ENCODE measurements at regions not wholly inside any gene's neighbourhood (a gene's known extent, or its start where the extent isn't known, plus 50 kb on each side); places are given as distances from the start of the nearest gene placed in this dataset.
A peak's percentile ranks its signal among the peaks of the same experiment; 100 is the strongest.

DNA sequence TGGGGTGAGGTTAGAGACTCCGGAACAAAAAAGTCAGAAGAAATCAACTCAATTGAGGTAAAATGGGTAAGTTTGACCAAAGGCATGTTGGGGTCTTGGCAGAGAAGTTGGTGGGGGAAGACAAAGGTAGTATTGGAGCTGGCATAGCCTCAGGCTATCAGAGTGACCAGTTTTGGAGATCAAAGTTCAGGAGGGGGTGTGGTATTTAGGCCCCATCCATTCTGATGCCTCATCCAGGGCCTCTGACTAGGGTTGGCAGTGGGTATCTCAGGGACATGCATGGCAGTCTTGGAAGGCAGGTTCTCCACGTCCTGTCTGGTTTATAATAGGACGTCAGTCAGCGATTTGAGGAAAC, 73.2 kb upstream of the TRABD2B start:
- Mint-ChIP-seq H3K4me1 (no peaks in the 10 kb centered on the region), H3K4me3 (no peak overlapping the region), H3K36me3 (no peaks in the 10 kb centered on the region), H3K27ac (peak overlapping the region in 2 of 7 donors; percentile 27 to 38), H3K9me3 (peaks cover 0 to 5% (median 1%) of the 10 kb centered on the region in 7 donors), H3K27me3 (ENCODE audit: low read depth in 3 of 3) (peaks cover 1 to 8% (median 6%) of the 10 kb centered on the region in 3 donors)
- no peak for DNase-seq
- Histone ChIP-seq H2AFZ (ENCODE audit: insufficient read depth, low read depth, low read length, poor library complexity, severe bottlenecking) (no peak overlapping the region), H3K27me3 (ENCODE audit: control insufficient read depth in 2 of 2, insufficient read depth in 2 of 2, low read length in 2 of 2) (no peaks in the 10 kb centered on the region), H3K27ac (ENCODE audit: low read depth in 1 of 2, low read length in 2 of 2) (no peak overlapping the region), H3K4me3 (replicated peaks in 1 of 3; ENCODE audit: low read depth in 2 of 3, low read length in 3 of 3) (no peak overlapping the region), H3K4me1 (ENCODE audit: control insufficient read depth in 1 of 2, insufficient read depth in 2 of 2, low read length in 2 of 2) (no peaks in the 10 kb centered on the region), H3K9me3 (replicated peaks in 1 of 2; ENCODE audit: control insufficient read depth in 1 of 2, insufficient read depth in 1 of 2, low read length in 2 of 2) (no peaks in the 10 kb centered on the region), H4K20me1 (ENCODE audit: insufficient read depth, low read length) (no peaks in the 10 kb centered on the region), H3K36me3 (replicated peaks in 1 of 2; ENCODE audit: control insufficient read depth in 1 of 2, insufficient read depth in 2 of 2, low read length in 2 of 2) (no peaks in the 10 kb centered on the region), H3K79me2 (ENCODE audit: insufficient read depth, low read length) (no peaks in the 10 kb centered on the region), H3K4me2 (replicated peaks; ENCODE audit: extremely low read depth, low read length, poor library complexity, severe bottlenecking) (no peak overlapping the region), H3K9ac (ENCODE audit: insufficient read depth, low read length, poor library complexity, severe bottlenecking) (no peak overlapping the region)
- intact Hi-C loops (cut with micrococcal nuclease), result no loop called here
- WGBS (ENCODE audit: insufficient coverage), result 71% methylated on average over 4 of the region's 4 CpGs
- TF ChIP-seq, protein P1, sequence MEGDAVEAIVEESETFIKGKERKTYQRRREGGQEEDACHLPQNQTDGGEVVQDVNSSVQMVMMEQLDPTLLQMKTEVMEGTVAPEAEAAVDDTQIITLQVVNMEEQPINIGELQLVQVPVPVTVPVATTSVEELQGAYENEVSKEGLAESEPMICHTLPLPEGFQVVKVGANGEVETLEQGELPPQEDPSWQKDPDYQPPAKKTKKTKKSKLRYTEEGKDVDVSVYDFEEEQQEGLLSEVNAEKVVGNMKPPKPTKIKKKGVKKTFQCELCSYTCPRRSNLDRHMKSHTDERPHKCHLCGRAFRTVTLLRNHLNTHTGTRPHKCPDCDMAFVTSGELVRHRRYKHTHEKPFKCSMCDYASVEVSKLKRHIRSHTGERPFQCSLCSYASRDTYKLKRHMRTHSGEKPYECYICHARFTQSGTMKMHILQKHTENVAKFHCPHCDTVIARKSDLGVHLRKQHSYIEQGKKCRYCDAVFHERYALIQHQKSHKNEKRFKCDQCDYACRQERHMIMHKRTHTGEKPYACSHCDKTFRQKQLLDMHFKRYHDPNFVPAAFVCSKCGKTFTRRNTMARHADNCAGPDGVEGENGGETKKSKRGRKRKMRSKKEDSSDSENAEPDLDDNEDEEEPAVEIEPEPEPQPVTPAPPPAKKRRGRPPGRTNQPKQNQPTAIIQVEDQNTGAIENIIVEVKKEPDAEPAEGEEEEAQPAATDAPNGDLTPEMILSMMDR (IDR thresholded peaks at IDR 0.05), result no peak

DNA sequence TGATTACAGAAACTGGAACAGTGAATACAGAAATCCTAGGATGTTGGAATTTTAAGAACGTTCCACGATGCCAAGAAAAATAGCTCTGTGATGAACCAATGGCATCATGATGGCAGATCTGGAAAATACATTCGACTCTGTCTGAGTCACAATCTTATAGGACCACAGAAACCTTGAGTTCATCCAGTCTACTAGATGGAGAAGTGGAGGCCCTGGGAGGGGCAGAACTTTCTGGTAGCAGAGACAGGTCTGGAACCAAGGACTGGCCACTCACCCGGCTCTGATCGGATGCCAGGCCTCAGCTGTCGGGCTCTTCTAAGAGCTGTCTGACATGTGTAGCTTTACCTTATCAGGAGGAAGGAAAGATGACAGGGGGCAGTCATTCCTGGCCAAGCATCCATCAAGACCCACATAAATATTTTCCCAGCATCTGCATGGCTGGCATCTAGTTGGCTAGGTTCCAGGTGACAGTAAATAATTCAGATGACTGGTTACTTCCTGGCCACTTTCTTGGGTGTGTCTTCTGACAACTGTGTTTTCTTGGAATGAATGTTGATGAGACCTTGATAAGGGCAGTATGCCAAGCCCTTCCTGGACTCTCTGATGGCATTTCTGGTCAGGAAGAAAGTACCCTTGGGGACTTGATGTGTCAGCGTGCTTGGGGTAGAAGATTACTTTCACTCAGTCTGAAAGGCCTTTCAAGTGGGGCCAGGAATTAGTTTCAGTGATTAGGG, 72.6 kb upstream of the TRABD2B start:
- peaks cover 1 to 8% (median 6%) of the 10 kb centered on the region in 3 donors for H3K27me3 Mint-ChIP-seq (ENCODE audit: low read depth in 3 of 3)
- no peak overlapping the region for H3K4me2 ChIP-seq (replicated peaks; ENCODE audit: extremely low read depth, low read length, poor library complexity, severe bottlenecking)
- no peaks in the 10 kb centered on the region for H3K27me3 ChIP-seq (ENCODE audit: control insufficient read depth in 2 of 2, insufficient read depth in 2 of 2, low read length in 2 of 2)
- no peak overlapping the region for H3K9ac ChIP-seq (ENCODE audit: insufficient read depth, low read length, poor library complexity, severe bottlenecking)
- DNase-seq, result no peak
- TF ChIP-seq, protein P1 (IDR thresholded peaks at IDR 0.05), result no peak
- H2AFZ ChIP-seq (ENCODE audit: insufficient read depth, low read depth, low read length, poor library complexity, severe bottlenecking), result no peak overlapping the region
- H3K79me2 ChIP-seq (ENCODE audit: insufficient read depth, low read length), result no peaks in the 10 kb centered on the region
- no peak overlapping the region for H3K4me3 Mint-ChIP-seq
- no peaks in the 10 kb centered on the region for H3K36me3 Mint-ChIP-seq
- H3K9me3 Mint-ChIP-seq, result peaks cover 0 to 5% (median 1%) of the 10 kb centered on the region in 7 donors
- H3K4me3 ChIP-seq (replicated peaks in 1 of 3; ENCODE audit: low read depth in 2 of 3, low read length in 3 of 3), result no peak overlapping the region
- no peaks in the 10 kb centered on the region for H3K4me1 ChIP-seq (ENCODE audit: control insufficient read depth in 1 of 2, insufficient read depth in 2 of 2, low read length in 2 of 2)
- H3K9me3 ChIP-seq (replicated peaks in 1 of 2; ENCODE audit: control insufficient read depth in 1 of 2, insufficient read depth in 1 of 2, low read length in 2 of 2), result no peaks in the 10 kb centered on the region
- WGBS (ENCODE audit: insufficient coverage), result 91% methylated on average over 4 of the region's 7 CpGs
- no peak overlapping the region for H3K27ac ChIP-seq (ENCODE audit: low read depth in 1 of 2, low read length in 2 of 2)
- H3K36me3 ChIP-seq (replicated peaks in 1 of 2; ENCODE audit: control insufficient read depth in 1 of 2, insufficient read depth in 2 of 2, low read length in 2 of 2), result no peaks in the 10 kb centered on the region
- no peaks in the 10 kb centered on the region for H4K20me1 ChIP-seq (ENCODE audit: insufficient read depth, low read length)
- no peaks in the 10 kb centered on the region for H3K4me1 Mint-ChIP-seq
- H3K27ac Mint-ChIP-seq, result peak overlapping the region in 1 of 7 donors; percentile 38
- intact Hi-C loops (cut with micrococcal nuclease), result no loop called here

Measured in CD14-positive monocyte (primary cell).